ENCODE measurements at regions not wholly inside any gene's neighbourhood (a gene's known extent, or its start where the extent isn't known, plus 50 kb on each side); places are given as distances from the start of the nearest gene placed in this dataset.
"Not testable (repeated sequence)": the region's sequence is repeated elsewhere in the genome, so short reads cannot be mapped to it uniquely, and the experiment has no call there.

GRCh38 chr7:76854631-76855030, 177.5 kb downstream of the SPDYE17 start:
- H3K4me3 ChIP-seq (replicated peaks; ENCODE audit: insufficient read depth, low read length); H3K27me3 ChIP-seq (ENCODE audit: insufficient read depth, poor library complexity, severe bottlenecking); H3K27ac ChIP-seq (replicated peaks); DNase-seq (ENCODE audit: low read depth in 1 of 2, low spot score in 1 of 2): not testable (repeated sequence)

- DNase-seq (ENCODE audit: low read depth in 1 of 2, low spot score in 1 of 2); H3K27me3 ChIP-seq (ENCODE audit: insufficient read depth, poor library complexity, severe bottlenecking); H3K27ac ChIP-seq (replicated peaks); H3K4me3 ChIP-seq (replicated peaks; ENCODE audit: insufficient read depth, low read length): not testable (repeated sequence)
Observed at GRCh38 chr7:76852787-76853584, 179.2 kb downstream of the SPDYE17 start.

GRCh38 chr7:76852362-76852761, 179.8 kb downstream of the SPDYE17 start:
- H3K27me3 ChIP-seq (ENCODE audit: insufficient read depth, poor library complexity, severe bottlenecking); DNase-seq (ENCODE audit: low read depth in 1 of 2, low spot score in 1 of 2); H3K4me3 ChIP-seq (replicated peaks; ENCODE audit: insufficient read depth, low read length); H3K27ac ChIP-seq (replicated peaks): not testable (repeated sequence)

GRCh38 chr7:76851617-76852016, 180.5 kb downstream of the SPDYE17 start:
- H3K4me3 ChIP-seq (replicated peaks; ENCODE audit: insufficient read depth, low read length); H3K27me3 ChIP-seq (ENCODE audit: insufficient read depth, poor library complexity, severe bottlenecking); H3K27ac ChIP-seq (replicated peaks); DNase-seq (ENCODE audit: low read depth in 1 of 2, low spot score in 1 of 2): not testable (repeated sequence)

GRCh38 chr7:76849887-76850563, 182.1 kb downstream of the SPDYE17 start:
- DNase-seq (ENCODE audit: low read depth in 1 of 2, low spot score in 1 of 2); H3K27me3 ChIP-seq (ENCODE audit: insufficient read depth, poor library complexity, severe bottlenecking); H3K27ac ChIP-seq (replicated peaks); H3K4me3 ChIP-seq (replicated peaks; ENCODE audit: insufficient read depth, low read length): not testable (repeated sequence)

- H3K27me3 ChIP-seq (ENCODE audit: insufficient read depth, poor library complexity, severe bottlenecking); DNase-seq (ENCODE audit: low read depth in 1 of 2, low spot score in 1 of 2); H3K4me3 ChIP-seq (replicated peaks; ENCODE audit: insufficient read depth, low read length); H3K27ac ChIP-seq (replicated peaks): not testable (repeated sequence)
Observed at GRCh38 chr7:76839879-76840278, 192.3 kb downstream of the SPDYE17 start.

- not testable (repeated sequence) for H3K27me3 ChIP-seq (ENCODE audit: insufficient read depth, poor library complexity, severe bottlenecking); H3K27ac ChIP-seq (replicated peaks); DNase-seq (ENCODE audit: low read depth in 1 of 2, low spot score in 1 of 2); H3K4me3 ChIP-seq (replicated peaks; ENCODE audit: insufficient read depth, low read length)
Observed at GRCh38 chr7:76839214-76839613, 192.9 kb downstream of the SPDYE17 start.

- not testable (repeated sequence) for DNase-seq (ENCODE audit: low read depth in 1 of 2, low spot score in 1 of 2); H3K27ac ChIP-seq (replicated peaks); H3K27me3 ChIP-seq (ENCODE audit: insufficient read depth, poor library complexity, severe bottlenecking); H3K4me3 ChIP-seq (replicated peaks; ENCODE audit: insufficient read depth, low read length)
Observed at GRCh38 chr7:76838357-76838756, 193.8 kb downstream of the SPDYE17 start.

GRCh38 chr7:76829233-76829632, 202.2 kb upstream of the POMZP3 start:
- DNase-seq (ENCODE audit: low read depth in 1 of 2, low spot score in 1 of 2); H3K4me3 ChIP-seq (replicated peaks; ENCODE audit: insufficient read depth, low read length); H3K27ac ChIP-seq (replicated peaks); H3K27me3 ChIP-seq (ENCODE audit: insufficient read depth, poor library complexity, severe bottlenecking): not testable (repeated sequence)

- H3K27ac ChIP-seq (replicated peaks); H3K27me3 ChIP-seq (ENCODE audit: insufficient read depth, poor library complexity, severe bottlenecking); DNase-seq (ENCODE audit: low read depth in 1 of 2, low spot score in 1 of 2); H3K4me3 ChIP-seq (replicated peaks; ENCODE audit: insufficient read depth, low read length): not testable (repeated sequence)
Observed at GRCh38 chr7:76826181-76826580, 199.1 kb upstream of the POMZP3 start.

- H3K4me3 ChIP-seq (replicated peaks; ENCODE audit: insufficient read depth, low read length); H3K27ac ChIP-seq (replicated peaks); H3K27me3 ChIP-seq (ENCODE audit: insufficient read depth, poor library complexity, severe bottlenecking); DNase-seq (ENCODE audit: low read depth in 1 of 2, low spot score in 1 of 2): not testable (repeated sequence)
Observed at GRCh38 chr7:76809856-76810255, 182.8 kb upstream of the POMZP3 start.

GRCh38 chr7:76807588-76808100, 180.6 kb upstream of the POMZP3 start:
- H3K4me3 ChIP-seq (replicated peaks; ENCODE audit: insufficient read depth, low read length); H3K27ac ChIP-seq (replicated peaks); DNase-seq (ENCODE audit: low read depth in 1 of 2, low spot score in 1 of 2); H3K27me3 ChIP-seq (ENCODE audit: insufficient read depth, poor library complexity, severe bottlenecking): not testable (repeated sequence)

- DNase-seq (ENCODE audit: low read depth in 1 of 2, low spot score in 1 of 2); H3K27ac ChIP-seq (replicated peaks); H3K27me3 ChIP-seq (ENCODE audit: insufficient read depth, poor library complexity, severe bottlenecking): not testable (repeated sequence)
Observed at GRCh38 chr7:76806460-76806859, 179.4 kb upstream of the POMZP3 start.

GRCh38 chr7:76806010-76806409, 178.9 kb upstream of the POMZP3 start:
- H3K4me3 ChIP-seq (replicated peaks; ENCODE audit: insufficient read depth, low read length); H3K27ac ChIP-seq (replicated peaks); DNase-seq (ENCODE audit: low read depth in 1 of 2, low spot score in 1 of 2): not testable (repeated sequence)

More at GRCh38 chr7:76806460-76806859, 179.4 kb upstream of the POMZP3 start:
- H3K4me3 ChIP-seq (replicated peaks; ENCODE audit: insufficient read depth, low read length) = not testable (repeated sequence)

GRCh38 chr7:76805262-76805661, 178.2 kb upstream of the POMZP3 start:
- H3K27ac ChIP-seq (replicated peaks); H3K4me3 ChIP-seq (replicated peaks; ENCODE audit: insufficient read depth, low read length); H3K27me3 ChIP-seq (ENCODE audit: insufficient read depth, poor library complexity, severe bottlenecking); DNase-seq (ENCODE audit: low read depth in 1 of 2, low spot score in 1 of 2): not testable (repeated sequence)

More at GRCh38 chr7:76806010-76806409, 178.9 kb upstream of the POMZP3 start:
- not testable (repeated sequence) for H3K27me3 ChIP-seq (ENCODE audit: insufficient read depth, poor library complexity, severe bottlenecking)

Data from HL-60 (cell line).